OCI-LY3 (cell line): ENCODE measurements at regions not wholly inside any gene's neighbourhood (a gene's known extent, or its start where the extent isn't known, plus 50 kb on each side); places are given as distances from the start of the nearest gene placed in this dataset.

Experiments
- EZH2phosphoT487 ChIP-seq: fragments of 200-600 bp; shearing (Covaris generic); IDR thresholded peaks from 2 replicates; pipeline ENCODE4 v1.6.1; 2018; ENCODE audit warnings: antibody characterized with exemption, mixed run types, low read depth
- TF ChIP-seq, protein P1 (sequence below): fragments of 200-600, 300-600 bp; sonication (generic); IDR thresholded peaks from 2 replicates; pipeline ENCODE4 v1.5.1; 2014; ENCODE audit warnings: antibody characterized with exemption, low read length, low read depth

DNA sequence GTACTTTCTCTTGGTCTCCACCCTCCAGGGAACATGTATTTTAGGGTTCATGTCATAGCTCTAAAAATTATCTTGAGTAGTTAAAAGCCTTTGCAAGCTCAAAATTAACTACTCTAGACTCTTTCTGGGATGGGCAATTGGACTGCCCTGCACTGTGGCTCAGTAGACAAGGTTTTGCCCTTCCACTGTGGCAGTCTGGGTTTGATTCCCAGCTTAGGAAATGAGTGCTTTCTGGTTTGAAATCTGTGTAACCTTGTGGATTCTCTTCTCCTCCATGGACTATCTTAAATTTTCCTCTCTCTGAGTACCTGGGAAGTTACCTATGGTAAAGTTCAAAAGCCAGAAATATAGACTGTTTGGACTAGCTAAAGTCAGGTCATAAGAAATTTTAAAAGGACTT, 94.6 kb upstream of the UST start:
- TF ChIP-seq, protein P1, sequence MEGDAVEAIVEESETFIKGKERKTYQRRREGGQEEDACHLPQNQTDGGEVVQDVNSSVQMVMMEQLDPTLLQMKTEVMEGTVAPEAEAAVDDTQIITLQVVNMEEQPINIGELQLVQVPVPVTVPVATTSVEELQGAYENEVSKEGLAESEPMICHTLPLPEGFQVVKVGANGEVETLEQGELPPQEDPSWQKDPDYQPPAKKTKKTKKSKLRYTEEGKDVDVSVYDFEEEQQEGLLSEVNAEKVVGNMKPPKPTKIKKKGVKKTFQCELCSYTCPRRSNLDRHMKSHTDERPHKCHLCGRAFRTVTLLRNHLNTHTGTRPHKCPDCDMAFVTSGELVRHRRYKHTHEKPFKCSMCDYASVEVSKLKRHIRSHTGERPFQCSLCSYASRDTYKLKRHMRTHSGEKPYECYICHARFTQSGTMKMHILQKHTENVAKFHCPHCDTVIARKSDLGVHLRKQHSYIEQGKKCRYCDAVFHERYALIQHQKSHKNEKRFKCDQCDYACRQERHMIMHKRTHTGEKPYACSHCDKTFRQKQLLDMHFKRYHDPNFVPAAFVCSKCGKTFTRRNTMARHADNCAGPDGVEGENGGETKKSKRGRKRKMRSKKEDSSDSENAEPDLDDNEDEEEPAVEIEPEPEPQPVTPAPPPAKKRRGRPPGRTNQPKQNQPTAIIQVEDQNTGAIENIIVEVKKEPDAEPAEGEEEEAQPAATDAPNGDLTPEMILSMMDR: no peak
- TF ChIP-seq EZH2phosphoT487: no peak
